RWPE1 (cell line): ENCODE measurements at regions not wholly inside any gene's neighbourhood (a gene's known extent, or its start where the extent isn't known, plus 50 kb on each side); places are given as distances from the start of the nearest gene placed in this dataset.

Source experiments
- CTCF ChIA-PET: fragments of 350-600 bp; sonication (Branson Sonifier 250); formaldehyde crosslinking; extraction: SDS; loops from one replicate; lab custom pipeline; 2021; lab: Yijun Ruan, JAX
- POLR2A ChIA-PET: fragments of 400-600 bp; formaldehyde crosslinking; extraction: SDS; loops from one replicate; lab custom pipeline; 2020; ENCODE audit warnings: antibody characterized with exemption; ENCODE audit not compliant: low non-redundant PET; lab: Yijun Ruan, JAX
- DNase-seq: peaks from one replicate; pipeline ENCODE4 v3.0.0; 2012; ENCODE audit warnings: low spot score
- H3K27ac ChIP-seq: fragments of 450-650 bp; 2 replicates; pipeline ENCODE4 v1.5.1; 2017
- CTCF ChIP-seq: fragments of 450-650 bp; conservative IDR thresholded peaks from 2 replicates; pipeline ENCODE4 v1.5.1; 2017; ENCODE audit warnings: low read depth, mild to moderate bottlenecking

- ChIA-PET CTCF (no interaction called here), POLR2A (no interaction called here)
- DNase-seq, result no peak
- no peak for TF ChIP-seq CTCF
- no peak overlapping the region for H3K27ac ChIP-seq
Observed at GRCh38 chr17:68125111-68125870, 89.8 kb downstream of the KPNA2 start.

GRCh38 chr17:68127914-68128313 is 92.4 kb downstream of the KPNA2 start:
- no peak for TF ChIP-seq CTCF
- DNase-seq, result no peak
- CTCF ChIA-PET, result interaction anchor here (1.0 kb wide), 1 partner anchor 25 kb away, joined by 3 read pairs; no protein-coding TSS in a partner anchor
- POLR2A ChIA-PET, result no interaction called here
- H3K27ac ChIP-seq, result no peak overlapping the region

GRCh38 chr17:68131456-68131855 is 95.9 kb downstream of the KPNA2 start:
- POLR2A ChIA-PET, result no interaction called here
- TF ChIP-seq CTCF, result no peak

GRCh38 chr17:68133346-68134045 is 98.0 kb downstream of the KPNA2 start:
- TF ChIP-seq CTCF, result no peak
- ChIA-PET POLR2A (no interaction called here), CTCF (no interaction called here)
- no peak for DNase-seq
- H3K27ac ChIP-seq, result no peak overlapping the region

More at GRCh38 chr17:68131456-68131855, 95.9 kb downstream of the KPNA2 start:
- no peak overlapping the region for H3K27ac ChIP-seq
- CTCF ChIA-PET, result no interaction called here
- no peak for DNase-seq

GRCh38 chr17:68134046-68134637 is 98.6 kb downstream of the KPNA2 start:
- no peak for TF ChIP-seq CTCF
- CTCF ChIA-PET, result no interaction called here
- no peak for DNase-seq
- POLR2A ChIA-PET, result no interaction called here
- no peak overlapping the region for H3K27ac ChIP-seq

- H3K27ac ChIP-seq, result no peak overlapping the region
- CTCF ChIA-PET, result no interaction called here
- DNase-seq, result no peak
- POLR2A ChIA-PET, result no interaction called here
- TF ChIP-seq CTCF, result no peak
Observed at GRCh38 chr17:68134731-68135130, 99.2 kb downstream of the KPNA2 start.
